HCT116 (cell line): ENCODE measurements at regions not wholly inside any gene's neighbourhood (a gene's known extent, or its start where the extent isn't known, plus 50 kb on each side); places are given as distances from the start of the nearest gene placed in this dataset.

ENCODE experiments used
- ATAC-seq: fragments of 200-7000 bp; cut with Tn5 transposase; 2 replicates; pipeline ENCODE4 v1.9.1; 2020; ENCODE audit warnings: mild to moderate bottlenecking, moderate library complexity
- BruUV-seq: library from RNA; stranded (reverse); fragments of 400-500 nt; replicated peaks from 2 replicates; lab custom pipeline; 2021; lab: Mats Ljungman, UMichigan
- CTCF ChIA-PET: fragments of 300-600 bp; sonication (Branson Sonifier 250); formaldehyde crosslinking; loops from one replicate; lab custom pipeline; 2021; ENCODE audit warnings: antibody characterized with exemption; lab: Charles Lee
- POLR2A ChIA-PET: fragments of 300-600, 350-600 bp; sonication (Branson Sonifier 250); formaldehyde crosslinking; loops from one replicate; lab custom pipeline; 2021; ENCODE audit warnings: antibody characterized with exemption; lab: Charles Lee
- RAD21 ChIA-PET, 2 experiments: fragments of 300-600 bp; sonication (Branson Sonifier 250); formaldehyde crosslinking; loops; one replicate each; lab custom pipeline; 2023; ENCODE audit warnings: low total read pairs in 2 of 2; ENCODE audit not compliant: uncharacterized antibody in 2 of 2, unreplicated experiment in 2 of 2, low non-redundant PET in 1 of 2; lab: Charles Lee
- DNase-seq: peaks from one replicate; pipeline ENCODE4 v3.0.0-alpha.2; 2010; ENCODE audit warnings: low read depth, low spot score
- H2AFZ ChIP-seq: fragments of 200-600 bp; shearing (Covaris generic), sonication (generic); 2 replicates; pipeline ENCODE4 v1.6.1; 2017; ENCODE audit warnings: low read depth, mixed run types, mixed read lengths, antibody characterized with exemption, low read length; ENCODE audit not compliant: poor library complexity, severe bottlenecking
- H3K27ac ChIP-seq: 2 replicates; pipeline ENCODE4 v1.5.1; 2012; ENCODE audit warnings: low read depth, low read length
- H3K27me3 ChIP-seq: fragments of 200-600 bp; sonication (generic); 2 replicates; pipeline ENCODE4 v1.6.1; 2016; ENCODE audit warnings: mixed run types, low read length, mixed read lengths; ENCODE audit not compliant: insufficient read depth
- H3K36me3 ChIP-seq, 2 experiments: fragments of 200-500 bp in 1 of 2; fragments of 200-600 bp in 1 of 2; sonication (Bioruptor generic) in 1 of 2; sonication (generic) in 1 of 2; 2 replicates each; pipeline versions ENCODE4 v1.5.1 to v1.6.1; 2014 to 2016; ENCODE audit warnings: low read length in 2 of 2, inconsistent platforms in 1 of 2, mixed read lengths in 1 of 2, mixed run types in 1 of 2; ENCODE audit not compliant: insufficient read depth in 2 of 2, control insufficient read depth in 1 of 2
- H3K4me1 ChIP-seq, 2 experiments: fragments of 200-600 bp in 1 of 2; sonication (generic) in 1 of 2; 2 replicates each; pipeline versions ENCODE4 v1.5.1 to v1.6.1; 2012 to 2017; ENCODE audit warnings: low read length in 2 of 2, inconsistent platforms in 1 of 2, mild to moderate bottlenecking in 1 of 2, mixed read lengths in 1 of 2, mixed run types in 1 of 2, moderate library complexity in 1 of 2; ENCODE audit not compliant: insufficient read depth in 2 of 2, control insufficient read depth in 1 of 2
- H3K4me2 ChIP-seq: fragments of 200-600 bp; sonication (generic); 2 replicates; pipeline ENCODE4 v1.6.1; 2017; ENCODE audit warnings: mixed run types, low read length, mixed read lengths
- H3K4me3 ChIP-seq, 2 experiments: fragments of 200-600 bp in 1 of 2; sonication (generic) in 1 of 2; replicated peaks in 1 of 2; 2 replicates each; pipeline ENCODE4 v1.5.1; 2011 to 2016; ENCODE audit warnings: low read length in 2 of 2, control low read depth in 1 of 2, low read depth in 1 of 2, mild to moderate bottlenecking in 1 of 2, mixed read lengths in 1 of 2, mixed run types in 1 of 2
- H3K79me2 ChIP-seq: fragments of 200-600 bp; sonication (generic); 2 replicates; pipeline ENCODE4 v1.6.1; 2017; ENCODE audit warnings: mild to moderate bottlenecking, mixed run types, low read length, moderate library complexity, mixed read lengths; ENCODE audit not compliant: insufficient read depth
- H3K9ac ChIP-seq: fragments of 200-600 bp; sonication (generic); 2 replicates; pipeline ENCODE4 v1.6.1; 2016; ENCODE audit warnings: low read length, mixed read lengths
- H3K9me2 ChIP-seq: fragments of 200-600 bp; sonication (generic), shearing (Covaris generic); 2 replicates; pipeline ENCODE4 v1.6.1; 2017; ENCODE audit warnings: mixed run types, mild to moderate bottlenecking, moderate library complexity; ENCODE audit not compliant: insufficient read depth
- H3K9me3 ChIP-seq, 2 experiments: fragments of 200-500 bp in 1 of 2; fragments of 200-600 bp in 1 of 2; sonication (Bioruptor generic) in 1 of 2; sonication (generic) in 1 of 2; 2 replicates each; pipeline ENCODE4 v1.6.1; 2014 to 2017; ENCODE audit warnings: low read length in 2 of 2, mixed read lengths in 2 of 2, inconsistent platforms in 1 of 2, low read depth in 1 of 2, mild to moderate bottlenecking in 1 of 2, mixed run types in 1 of 2, moderate library complexity in 1 of 2; ENCODE audit not compliant: control insufficient read depth in 1 of 2, insufficient read depth in 1 of 2
- H4K20me1 ChIP-seq: fragments of 200-600 bp; sonication (generic), shearing (Covaris generic); 2 replicates; pipeline ENCODE4 v1.6.1; 2017; ENCODE audit warnings: mixed run types, mild to moderate bottlenecking, moderate library complexity; ENCODE audit not compliant: insufficient read depth
- CBX3 ChIP-seq: IDR thresholded peaks from 2 replicates; pipeline ENCODE4 v1.6.1; 2012; ENCODE audit warnings: low read depth
- CEBPB ChIP-seq: IDR thresholded peaks from 2 replicates; pipeline ENCODE4 v1.6.1; 2012; ENCODE audit warnings: low read depth
- ELF1 ChIP-seq: IDR thresholded peaks from 2 replicates; pipeline ENCODE4 v1.6.1; 2012; ENCODE audit warnings: low read depth, borderline replicate concordance
- EZH2 ChIP-seq: fragments of 200-600 bp; sonication (generic); IDR thresholded peaks from 2 replicates; pipeline ENCODE4 v1.6.1; 2017; ENCODE audit warnings: antibody characterized with exemption, mixed run types
- EZH2phosphoT487 ChIP-seq: fragments of 200-600 bp; IDR thresholded peaks from 2 replicates; pipeline ENCODE4 v1.6.1; 2018; ENCODE audit warnings: antibody characterized with exemption, borderline replicate concordance
- FOSL1 ChIP-seq: IDR thresholded peaks from 2 replicates; pipeline ENCODE4 v1.6.1; 2012; ENCODE audit warnings: low read depth
- JUND ChIP-seq: IDR thresholded peaks from 2 replicates; pipeline ENCODE4 v1.6.1; 2012
- POLR2A ChIP-seq: IDR thresholded peaks from 2 replicates; pipeline ENCODE4 v1.7.0; 2011; ENCODE audit warnings: borderline replicate concordance; ENCODE audit not compliant: insufficient read depth, insufficient read length; ENCODE audit errors: extremely low read depth
- POLR2AphosphoS5 ChIP-seq: IDR thresholded peaks from 2 replicates; pipeline ENCODE4 v1.6.1; 2011; ENCODE audit warnings: mild to moderate bottlenecking, low read depth, low read length, moderate library complexity
- RAD21 ChIP-seq: IDR thresholded peaks from 2 replicates; pipeline ENCODE4 v1.6.1; 2012; ENCODE audit warnings: low read depth, mild to moderate bottlenecking
- SIN3A ChIP-seq: IDR thresholded peaks from 2 replicates; pipeline ENCODE4 v1.6.1; 2012; ENCODE audit warnings: low read depth
- SP1 ChIP-seq: IDR thresholded peaks from 2 replicates; pipeline ENCODE4 v1.6.1; 2012; ENCODE audit warnings: low read depth
- TCF7L2 ChIP-seq: IDR thresholded peaks from 2 replicates; pipeline ENCODE4 v1.7.0; 2011; ENCODE audit warnings: borderline replicate concordance, inconsistent platforms; ENCODE audit not compliant: insufficient read depth, insufficient read length; ENCODE audit errors: extremely low read depth
- ZFX ChIP-seq: fragments of 450-650 bp; IDR thresholded peaks from 2 replicates; pipeline ENCODE4 v1.6.1; 2017
- intact Hi-C: fragments of 100-400 bp; cut with micrococcal nuclease; formaldehyde crosslinking; loops from 2 replicates; pipeline ENCODE4 v1.10.0; 2022
- TF ChIP-seq, protein P1 (sequence below): IDR thresholded peaks from 2 replicates; pipeline ENCODE4 v1.6.1; 2012; ENCODE audit warnings: low read depth
- TF ChIP-seq, protein P2 (sequence below): IDR thresholded peaks from 2 replicates; pipeline ENCODE4 v1.6.1; 2011; ENCODE audit warnings: mild to moderate bottlenecking, low read length, moderate library complexity; ENCODE audit not compliant: insufficient replicate concordance; ENCODE audit errors: extremely low read depth
- TF ChIP-seq, protein P3 (sequence below): IDR thresholded peaks from 2 replicates; pipeline ENCODE4 v1.6.1; 2012

DNA sequence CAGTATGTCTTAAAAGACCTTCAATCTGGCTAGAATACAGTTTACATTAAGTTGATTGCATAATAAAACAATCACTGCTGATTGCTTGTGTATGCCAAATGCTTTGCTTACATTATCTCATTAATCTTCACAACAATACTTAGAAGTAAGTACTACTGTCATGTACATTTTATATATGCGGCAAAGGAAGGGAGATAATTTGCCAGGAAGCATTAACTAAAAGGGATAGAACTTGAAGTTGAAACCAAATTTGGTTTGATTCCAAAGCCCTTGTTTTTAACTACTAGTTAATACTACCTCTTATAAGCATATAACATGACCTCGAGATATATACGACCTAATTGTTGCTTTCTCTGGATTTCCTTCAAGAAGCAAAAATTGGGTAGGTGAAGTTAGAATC lies 155.8 kb downstream of the NTMT2 start:
- no peak for DNase-seq
- no peaks in the 10 kb centered on the region for H3K9me2 ChIP-seq
- no peaks in the 10 kb centered on the region for H3K79me2 ChIP-seq
- CTCF ChIA-PET, result no interaction called here
- H3K4me3 ChIP-seq, result no peak overlapping the region
- POLR2A ChIA-PET, result no interaction called here
- intact Hi-C loops, result no loop called here
- TF ChIP-seq ELF1, result no peak
- TF ChIP-seq, protein P1, sequence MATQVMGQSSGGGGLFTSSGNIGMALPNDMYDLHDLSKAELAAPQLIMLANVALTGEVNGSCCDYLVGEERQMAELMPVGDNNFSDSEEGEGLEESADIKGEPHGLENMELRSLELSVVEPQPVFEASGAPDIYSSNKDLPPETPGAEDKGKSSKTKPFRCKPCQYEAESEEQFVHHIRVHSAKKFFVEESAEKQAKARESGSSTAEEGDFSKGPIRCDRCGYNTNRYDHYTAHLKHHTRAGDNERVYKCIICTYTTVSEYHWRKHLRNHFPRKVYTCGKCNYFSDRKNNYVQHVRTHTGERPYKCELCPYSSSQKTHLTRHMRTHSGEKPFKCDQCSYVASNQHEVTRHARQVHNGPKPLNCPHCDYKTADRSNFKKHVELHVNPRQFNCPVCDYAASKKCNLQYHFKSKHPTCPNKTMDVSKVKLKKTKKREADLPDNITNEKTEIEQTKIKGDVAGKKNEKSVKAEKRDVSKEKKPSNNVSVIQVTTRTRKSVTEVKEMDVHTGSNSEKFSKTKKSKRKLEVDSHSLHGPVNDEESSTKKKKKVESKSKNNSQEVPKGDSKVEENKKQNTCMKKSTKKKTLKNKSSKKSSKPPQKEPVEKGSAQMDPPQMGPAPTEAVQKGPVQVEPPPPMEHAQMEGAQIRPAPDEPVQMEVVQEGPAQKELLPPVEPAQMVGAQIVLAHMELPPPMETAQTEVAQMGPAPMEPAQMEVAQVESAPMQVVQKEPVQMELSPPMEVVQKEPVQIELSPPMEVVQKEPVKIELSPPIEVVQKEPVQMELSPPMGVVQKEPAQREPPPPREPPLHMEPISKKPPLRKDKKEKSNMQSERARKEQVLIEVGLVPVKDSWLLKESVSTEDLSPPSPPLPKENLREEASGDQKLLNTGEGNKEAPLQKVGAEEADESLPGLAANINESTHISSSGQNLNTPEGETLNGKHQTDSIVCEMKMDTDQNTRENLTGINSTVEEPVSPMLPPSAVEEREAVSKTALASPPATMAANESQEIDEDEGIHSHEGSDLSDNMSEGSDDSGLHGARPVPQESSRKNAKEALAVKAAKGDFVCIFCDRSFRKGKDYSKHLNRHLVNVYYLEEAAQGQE, result no peak
- no peak for TF ChIP-seq SP1
- TF ChIP-seq, protein P2, sequence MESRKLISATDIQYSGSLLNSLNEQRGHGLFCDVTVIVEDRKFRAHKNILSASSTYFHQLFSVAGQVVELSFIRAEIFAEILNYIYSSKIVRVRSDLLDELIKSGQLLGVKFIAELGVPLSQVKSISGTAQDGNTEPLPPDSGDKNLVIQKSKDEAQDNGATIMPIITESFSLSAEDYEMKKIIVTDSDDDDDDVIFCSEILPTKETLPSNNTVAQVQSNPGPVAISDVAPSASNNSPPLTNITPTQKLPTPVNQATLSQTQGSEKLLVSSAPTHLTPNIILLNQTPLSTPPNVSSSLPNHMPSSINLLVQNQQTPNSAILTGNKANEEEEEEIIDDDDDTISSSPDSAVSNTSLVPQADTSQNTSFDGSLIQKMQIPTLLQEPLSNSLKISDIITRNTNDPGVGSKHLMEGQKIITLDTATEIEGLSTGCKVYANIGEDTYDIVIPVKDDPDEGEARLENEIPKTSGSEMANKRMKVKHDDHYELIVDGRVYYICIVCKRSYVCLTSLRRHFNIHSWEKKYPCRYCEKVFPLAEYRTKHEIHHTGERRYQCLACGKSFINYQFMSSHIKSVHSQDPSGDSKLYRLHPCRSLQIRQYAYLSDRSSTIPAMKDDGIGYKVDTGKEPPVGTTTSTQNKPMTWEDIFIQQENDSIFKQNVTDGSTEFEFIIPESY, result no peak
- no peak for TF ChIP-seq POLR2AphosphoS5
- TF ChIP-seq FOSL1, result no peak
- TF ChIP-seq, protein P3, sequence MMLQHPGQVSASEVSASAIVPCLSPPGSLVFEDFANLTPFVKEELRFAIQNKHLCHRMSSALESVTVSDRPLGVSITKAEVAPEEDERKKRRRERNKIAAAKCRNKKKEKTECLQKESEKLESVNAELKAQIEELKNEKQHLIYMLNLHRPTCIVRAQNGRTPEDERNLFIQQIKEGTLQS, result no peak
- TF ChIP-seq POLR2A, result no peak
- TF ChIP-seq EZH2phosphoT487, result no peak
- no peak for TF ChIP-seq ZFX
- TF ChIP-seq CEBPB, result no peak
- TF ChIP-seq RAD21, result no peak
- TF ChIP-seq TCF7L2, result no peak
- no peak for TF ChIP-seq SIN3A
- TF ChIP-seq EZH2, result no peak
- no peak for TF ChIP-seq CBX3
- no peak for TF ChIP-seq JUND
- no peaks in the 10 kb centered on the region for H3K4me1 ChIP-seq
- H3K4me2 ChIP-seq, result no peak overlapping the region
- no peak overlapping the region for H2AFZ ChIP-seq
- H3K9ac ChIP-seq, result no peak overlapping the region
- no TSS peak for BruUV-seq
- H3K27ac ChIP-seq, result no peak overlapping the region
- ATAC-seq, result no peak
- no peaks in the 10 kb centered on the region for H3K36me3 ChIP-seq
- no peaks in the 10 kb centered on the region for H3K27me3 ChIP-seq
- H3K9me3 ChIP-seq, result no peaks in the 10 kb centered on the region
- no peaks in the 10 kb centered on the region for H4K20me1 ChIP-seq
- RAD21 ChIA-PET, result no interaction called here
